ENCODE measurements at regions not wholly inside any gene's neighbourhood (a gene's known extent, or its start where the extent isn't known, plus 50 kb on each side); places are given as distances from the start of the nearest gene placed in this dataset.
"Not testable (repeated sequence)": the region's sequence is repeated elsewhere in the genome, so short reads cannot be mapped to it uniquely, and the experiment has no call there.

DNA sequence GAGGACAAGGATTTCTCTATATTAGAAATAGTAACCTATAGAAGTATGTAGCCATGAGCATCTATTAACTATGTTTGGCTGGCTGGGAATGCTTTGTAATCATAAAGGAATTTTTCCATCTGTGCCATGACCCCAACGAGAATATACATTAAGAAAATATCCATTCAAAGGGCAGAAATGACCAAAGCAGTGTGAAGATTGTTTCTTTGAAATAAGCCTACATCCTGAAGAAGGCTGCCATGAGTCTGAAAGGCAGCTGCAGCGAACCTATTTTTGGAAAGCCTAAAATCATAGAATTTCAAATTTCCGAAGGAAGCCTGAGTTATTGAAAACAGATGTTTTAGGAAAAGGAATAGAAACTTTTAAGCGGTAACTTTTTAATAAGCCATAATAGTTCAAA is 244.2 kb upstream of the FOXK1 start:
- no peak for DNase-seq (ENCODE audit: low read depth)

DNA sequence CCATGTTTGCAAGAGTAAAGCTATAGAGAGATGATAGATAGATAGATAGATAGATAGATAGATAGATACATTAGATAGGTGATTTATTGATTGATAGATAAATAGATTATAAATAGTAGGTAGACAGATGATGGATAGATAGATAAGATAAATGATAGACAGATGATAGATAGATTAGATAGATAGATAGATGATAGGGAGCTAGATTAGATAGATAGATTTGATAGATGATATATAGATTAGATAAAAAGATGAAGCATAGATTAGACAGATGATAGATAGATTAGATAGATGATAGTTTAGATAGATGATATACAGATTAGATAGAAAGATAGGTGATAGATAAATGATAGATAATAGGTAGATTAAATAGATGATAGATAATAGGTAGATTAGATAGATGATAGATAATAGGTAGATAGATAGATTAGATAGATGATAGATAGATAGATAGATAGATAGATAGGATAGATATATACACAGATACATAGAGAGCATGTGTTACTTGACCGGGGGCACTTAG is 243.3 kb upstream of the FOXK1 start:
- no peak for DNase-seq (ENCODE audit: low read depth)

DNA sequence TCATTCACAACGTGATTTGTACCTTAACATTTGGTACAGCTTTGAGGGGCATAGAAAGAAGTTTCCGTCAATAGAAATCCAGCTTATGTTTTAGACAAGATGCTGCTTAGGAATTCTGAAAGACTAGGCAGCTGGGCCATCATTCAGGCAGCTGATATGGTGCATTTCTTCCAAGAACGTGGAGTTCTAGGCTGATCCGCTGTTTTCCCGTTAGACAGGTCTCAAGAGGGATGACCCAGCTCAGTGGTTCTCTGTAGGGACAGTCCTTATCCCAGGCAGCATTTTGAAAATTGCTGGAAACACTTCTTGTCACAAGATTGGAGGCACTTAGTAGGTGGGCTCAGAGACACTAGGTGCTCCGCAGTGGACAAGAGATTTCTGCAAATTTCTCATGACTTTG is 242.7 kb upstream of the FOXK1 start:
- DNase-seq (ENCODE audit: low read depth), result no peak

DNA sequence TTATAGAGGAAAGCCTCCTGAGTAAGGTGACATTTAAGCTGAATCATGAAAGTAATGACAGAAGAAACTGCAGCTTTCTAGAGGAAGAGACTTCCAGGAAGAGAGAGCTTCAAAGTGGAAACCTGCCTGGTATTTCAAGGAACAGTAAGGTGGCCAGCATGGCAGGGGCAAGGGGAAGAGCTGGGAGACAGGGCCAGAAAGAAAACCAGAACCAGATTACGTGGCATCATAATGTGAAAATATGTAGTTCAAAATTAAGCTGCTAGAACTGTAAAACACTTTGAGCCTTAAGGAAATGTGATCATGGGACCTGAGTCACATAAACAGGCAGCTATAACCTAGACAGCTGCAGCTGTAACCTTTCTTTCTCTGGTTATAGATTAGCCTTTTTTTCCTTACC is 238.0 kb upstream of the FOXK1 start:
- no peak for DNase-seq (ENCODE audit: low read depth)

DNA sequence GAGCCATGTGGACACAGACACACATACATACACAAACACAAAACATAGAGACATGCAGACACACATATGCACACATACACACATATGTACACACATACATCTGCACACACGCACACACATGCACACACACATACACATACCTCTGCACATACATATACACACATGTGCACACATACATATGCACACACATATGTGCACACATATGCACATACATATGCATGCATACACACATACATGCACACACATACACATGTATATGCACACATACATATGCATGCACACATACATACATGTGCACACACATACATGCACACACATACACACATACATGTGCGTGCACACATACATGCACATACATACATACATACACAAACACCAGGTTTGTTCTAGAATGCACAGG is 236.3 kb upstream of the FOXK1 start:
- no peak for DNase-seq (ENCODE audit: low read depth)

DNA sequence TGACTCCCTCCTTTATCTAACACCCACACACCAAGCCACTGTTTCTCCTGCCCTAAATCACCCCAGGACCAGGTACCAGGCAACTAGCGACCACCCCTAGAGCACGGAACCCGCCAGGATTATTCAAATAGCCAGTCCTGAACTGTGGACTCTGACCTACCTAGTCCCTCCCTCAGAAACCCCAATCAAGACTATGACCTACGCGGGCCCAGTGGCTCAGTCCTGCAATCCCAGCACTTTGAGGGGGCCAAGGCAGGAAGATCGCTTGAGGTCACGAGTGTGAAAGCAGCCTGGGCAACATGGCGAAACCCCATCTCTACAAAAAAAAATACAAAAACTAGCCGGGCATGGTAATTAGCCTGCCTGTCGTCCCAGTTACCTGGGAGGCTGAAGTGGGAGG is 232.8 kb upstream of the FOXK1 start:
- DNase-seq (ENCODE audit: low read depth), result no peak

DNA sequence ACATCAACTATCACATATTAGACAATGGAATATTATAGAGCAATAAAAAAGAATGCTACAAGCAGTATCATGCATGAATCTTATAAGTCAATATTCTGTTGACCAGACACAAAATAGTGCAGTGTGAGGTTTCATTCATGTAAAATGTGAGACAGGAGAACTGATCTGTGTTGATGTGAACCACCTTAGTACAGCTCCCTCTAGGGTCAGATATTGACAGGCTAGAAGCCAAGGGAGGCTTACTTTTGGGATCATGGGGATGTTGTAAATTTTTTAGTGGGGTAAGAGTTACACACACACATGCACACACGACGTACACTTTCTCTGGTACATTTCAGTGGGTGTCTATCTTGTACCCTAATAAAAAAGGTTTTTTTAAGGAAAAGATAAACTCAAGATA is 231.6 kb upstream of the FOXK1 start:
- no peak for DNase-seq (ENCODE audit: low read depth)

DNA sequence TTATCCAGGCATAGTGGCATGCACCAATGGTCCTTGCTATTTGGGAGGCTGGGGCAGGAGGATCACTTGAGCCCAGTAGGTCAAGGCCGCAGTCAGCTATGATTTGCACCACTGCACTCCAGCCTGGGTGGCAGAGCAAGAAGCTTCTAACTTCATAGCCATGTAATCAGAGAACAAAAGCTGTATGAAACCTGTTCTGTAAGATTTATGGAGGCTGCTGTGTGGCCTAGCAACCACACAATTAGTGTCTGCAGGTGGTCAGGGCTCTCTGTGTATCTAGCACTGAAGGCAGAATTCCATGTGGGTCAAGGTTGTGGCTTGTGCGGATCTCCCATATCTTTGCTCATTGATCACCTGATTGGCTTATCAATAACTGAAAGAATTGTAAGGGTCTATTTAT is 221.5 kb upstream of the FOXK1 start:
- DNase-seq (ENCODE audit: low read depth), result no peak

DNA sequence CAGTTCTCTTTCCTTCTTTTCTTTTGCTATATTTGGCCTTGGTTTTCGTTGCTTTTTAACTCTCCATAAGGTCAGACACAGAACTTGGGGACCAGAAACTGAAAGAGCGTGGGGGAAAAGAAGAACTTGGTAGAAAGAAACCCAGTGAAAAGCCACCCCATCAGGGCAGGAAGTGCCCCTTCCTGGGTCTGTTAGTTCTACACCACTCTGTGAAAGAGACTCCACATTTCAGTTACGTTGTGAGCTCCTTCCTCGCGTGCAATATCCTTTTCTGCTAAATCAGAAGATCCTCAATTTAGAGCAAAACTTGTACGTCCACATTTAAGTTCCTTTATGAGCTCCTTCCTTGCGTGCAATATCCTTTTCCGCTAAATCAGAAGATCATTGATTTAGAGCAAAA is 220.6 kb upstream of the FOXK1 start:
- DNase-seq (ENCODE audit: low read depth), result no peak

DNA sequence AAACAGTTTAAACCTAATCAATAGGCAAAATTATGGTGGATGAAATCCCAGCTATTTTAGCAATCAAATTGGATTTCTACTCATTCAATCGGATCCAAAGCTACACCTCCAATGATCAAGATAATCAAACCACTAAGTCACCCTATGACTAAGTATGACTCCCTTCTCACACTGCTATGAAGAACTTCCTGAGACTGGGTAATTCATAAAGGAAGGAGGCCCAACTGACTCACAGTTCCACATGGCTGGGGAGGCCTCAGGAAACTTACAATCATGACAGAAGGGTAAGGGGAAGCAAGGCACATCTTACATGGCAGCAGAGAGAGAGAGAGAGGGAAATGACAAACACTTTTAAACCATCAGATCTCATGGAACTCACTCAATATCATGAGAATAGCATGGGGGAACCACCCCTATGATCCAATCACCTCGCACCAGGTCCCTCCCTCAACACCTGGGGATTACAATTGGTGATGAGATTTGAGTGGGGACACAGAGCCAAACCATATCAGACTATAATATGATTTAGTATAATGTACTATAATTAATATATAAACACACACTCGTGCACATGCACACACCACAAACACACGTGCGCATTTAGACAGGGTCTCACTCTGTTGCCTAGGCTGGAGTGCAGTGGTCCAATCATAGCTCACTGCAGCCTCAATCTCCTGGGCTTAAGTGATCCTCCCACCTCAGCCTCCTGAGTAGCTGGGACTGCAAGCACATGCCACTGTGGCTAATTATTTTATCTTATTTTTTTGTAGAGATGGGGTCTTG is 213.6 kb upstream of the FOXK1 start:
- DNase-seq (ENCODE audit: low read depth), result no peak

DNA sequence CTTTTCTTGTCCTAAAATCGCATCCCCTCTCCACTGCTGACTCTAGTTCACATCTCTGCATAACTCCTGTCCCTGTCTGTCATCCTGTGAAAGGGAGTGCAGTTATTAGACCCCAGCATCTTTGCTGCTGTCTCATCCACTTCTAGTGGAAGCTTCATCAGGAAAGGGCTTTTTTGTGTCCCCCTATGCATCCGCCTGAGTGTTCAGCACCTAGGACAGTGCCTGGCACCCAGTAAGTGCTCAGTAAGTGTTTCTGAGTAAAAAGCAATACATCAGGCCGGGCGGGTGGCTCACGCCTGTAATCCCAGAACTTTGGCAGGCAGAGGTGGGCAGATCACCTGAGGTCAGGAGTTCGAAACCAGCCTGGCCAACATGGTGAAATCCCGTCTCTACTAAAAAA is 211.8 kb upstream of the FOXK1 start:
- DNase-seq (ENCODE audit: low read depth), result no peak

DNA sequence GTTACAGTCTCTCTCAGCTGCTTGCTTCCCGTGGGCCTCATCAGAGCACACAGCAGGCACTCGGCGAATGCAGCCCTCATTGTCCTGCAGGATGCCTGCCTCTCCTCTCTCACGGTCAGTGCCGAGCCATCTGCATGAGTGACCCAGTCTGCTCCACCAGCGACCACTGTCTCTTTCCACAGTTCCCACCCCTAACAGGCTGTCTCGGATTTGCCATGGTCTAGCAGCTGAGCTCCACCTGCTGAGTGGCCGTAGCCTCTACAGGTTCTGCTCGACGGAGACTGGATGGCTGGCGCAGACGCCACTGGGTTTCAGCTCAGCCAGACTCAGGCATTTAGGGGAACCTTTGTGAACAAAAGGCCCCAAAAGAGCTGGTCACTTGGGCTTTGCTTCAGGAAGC is 209.4 kb upstream of the FOXK1 start:
- DNase-seq (ENCODE audit: low read depth), result no peak

DNA sequence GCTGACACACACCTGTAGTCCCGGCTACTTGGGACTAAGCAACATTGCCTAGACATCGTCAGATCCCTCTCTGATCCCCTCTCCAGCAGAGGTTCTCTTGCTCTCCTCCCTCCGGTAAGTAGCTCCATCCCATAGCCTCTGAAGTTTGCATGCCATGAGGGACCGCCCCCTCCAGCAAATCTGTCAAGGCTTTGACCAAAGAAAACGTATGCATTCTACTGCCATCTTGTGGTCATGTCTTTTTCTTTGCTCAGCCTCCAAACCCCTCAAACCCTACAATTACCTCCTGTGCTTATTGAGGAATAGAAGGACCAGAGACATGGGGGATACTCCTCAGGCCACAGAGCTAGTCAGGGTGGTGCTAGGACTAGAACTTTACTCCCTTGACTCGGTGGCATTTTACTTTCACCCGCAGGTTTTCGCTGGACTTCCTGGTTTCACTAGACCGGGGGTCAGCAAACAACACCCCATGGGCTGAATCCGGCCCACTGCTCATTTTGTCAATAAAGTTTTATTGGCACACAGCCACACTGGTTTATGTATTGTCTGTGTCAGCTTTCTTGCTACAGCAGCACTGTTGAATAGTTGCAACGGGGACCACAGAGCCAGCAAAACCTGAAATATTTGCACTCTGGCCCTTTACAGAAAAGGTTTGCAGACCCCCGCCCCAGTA is 202.6 kb upstream of the FOXK1 start:
- DNase-seq (ENCODE audit: low read depth), result no peak

DNA sequence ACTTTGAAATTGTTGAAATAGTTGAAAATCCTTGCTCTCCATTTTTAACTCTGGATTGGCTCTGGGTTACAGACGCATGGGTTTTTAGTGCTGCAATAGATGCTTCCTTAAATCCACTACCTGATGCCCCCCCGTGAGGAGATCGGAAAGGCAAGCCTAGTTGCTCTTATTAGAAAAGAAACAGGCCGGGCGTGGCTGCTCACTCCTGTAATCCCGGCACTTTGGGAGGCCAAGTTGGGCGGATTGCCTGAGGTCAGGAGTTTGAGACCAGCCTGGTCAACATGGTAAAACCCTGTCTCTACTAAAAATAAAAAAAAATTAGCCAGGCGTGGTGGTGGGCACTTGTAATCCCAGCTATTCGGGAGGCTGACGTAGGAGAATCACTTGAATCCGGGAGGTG is 202.0 kb upstream of the FOXK1 start:
- DNase-seq (ENCODE audit: low read depth), result not testable (repeated sequence)

DNA sequence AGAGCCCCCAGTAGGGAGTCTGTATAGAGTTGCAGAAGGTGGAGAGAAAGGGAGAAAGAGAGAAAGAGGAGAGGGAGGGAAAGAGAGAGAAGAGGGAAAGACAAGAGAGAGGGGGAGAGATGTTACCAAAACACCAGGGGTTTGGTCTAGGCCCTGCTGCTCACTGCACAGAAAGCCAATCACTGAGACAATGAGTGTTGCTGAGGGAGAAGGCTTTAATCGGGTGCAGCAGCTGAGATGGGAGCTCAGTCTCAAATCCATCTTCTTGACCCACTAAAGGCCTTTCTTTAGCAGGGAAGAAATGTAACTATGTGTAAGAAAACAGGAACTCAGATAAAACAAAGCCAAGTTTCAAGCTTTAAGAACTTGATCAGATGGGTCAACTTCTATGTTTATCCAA is 198.2 kb upstream of the FOXK1 start:
- DNase-seq (ENCODE audit: low read depth), result no peak

DNA sequence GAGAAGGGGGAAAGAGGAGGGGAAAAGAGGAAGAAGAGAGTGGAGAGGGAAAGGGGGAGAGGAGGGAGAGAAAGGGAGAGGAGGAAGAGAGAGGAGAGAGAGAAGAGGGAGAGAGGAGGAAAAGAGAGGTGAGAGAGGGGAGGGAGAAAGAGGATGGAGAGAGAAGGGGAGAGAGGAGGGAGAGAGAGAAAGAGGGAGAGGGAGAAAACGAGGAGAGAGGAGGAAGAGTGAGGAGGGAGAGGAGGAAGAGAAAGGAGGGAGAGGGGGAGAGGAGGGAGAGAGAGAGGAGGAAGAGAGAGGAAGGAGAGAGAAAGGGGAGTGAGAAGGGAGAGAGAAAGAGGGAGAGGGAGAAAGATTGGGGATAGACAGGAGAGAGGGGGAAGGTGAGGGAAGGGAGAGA is 197.6 kb upstream of the FOXK1 start:
- DNase-seq (ENCODE audit: low read depth), result no peak

DNA sequence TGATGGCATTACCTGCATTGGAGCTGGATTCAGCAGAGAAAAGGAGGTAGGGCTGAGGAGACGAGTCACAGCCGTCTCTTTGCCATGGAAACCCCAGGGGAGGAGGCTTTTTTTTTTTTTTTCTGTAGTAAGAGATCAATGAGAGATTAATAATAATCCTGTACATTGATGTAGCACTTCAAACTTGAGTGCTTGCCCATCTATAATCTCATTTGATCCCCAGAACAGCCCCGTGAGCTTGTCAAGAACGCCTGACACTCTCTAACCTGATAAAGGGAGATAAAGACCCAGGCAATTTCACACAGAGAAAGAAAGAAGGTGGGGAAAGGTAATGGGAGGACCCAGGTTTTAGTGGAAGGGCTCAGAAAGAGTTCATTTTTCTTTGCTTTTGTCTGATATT is 195.2 kb upstream of the FOXK1 start:
- no peak for DNase-seq (ENCODE audit: low read depth)

DNA sequence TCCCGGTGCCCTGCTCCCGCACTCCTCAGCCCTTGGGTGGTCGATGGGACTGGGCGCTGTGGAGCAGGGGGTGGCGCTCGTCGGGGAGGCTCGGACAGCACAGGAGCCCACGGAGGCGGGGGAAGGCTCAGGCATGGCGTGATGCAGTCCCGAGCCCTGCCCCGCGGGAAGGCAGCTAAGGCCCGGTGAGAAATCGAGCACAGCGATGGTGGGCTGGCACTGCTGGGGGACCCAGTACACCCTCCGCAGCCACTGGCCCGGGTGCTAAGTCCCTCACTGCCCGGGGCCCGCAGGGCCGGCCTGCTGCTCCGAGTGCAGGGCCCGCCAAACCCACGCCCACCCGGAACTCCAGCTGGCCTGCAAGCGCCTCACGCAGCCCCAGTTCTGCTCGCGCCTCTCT is 185.2 kb upstream of the FOXK1 start:
- not testable (repeated sequence) for DNase-seq (ENCODE audit: low read depth)

DNA sequence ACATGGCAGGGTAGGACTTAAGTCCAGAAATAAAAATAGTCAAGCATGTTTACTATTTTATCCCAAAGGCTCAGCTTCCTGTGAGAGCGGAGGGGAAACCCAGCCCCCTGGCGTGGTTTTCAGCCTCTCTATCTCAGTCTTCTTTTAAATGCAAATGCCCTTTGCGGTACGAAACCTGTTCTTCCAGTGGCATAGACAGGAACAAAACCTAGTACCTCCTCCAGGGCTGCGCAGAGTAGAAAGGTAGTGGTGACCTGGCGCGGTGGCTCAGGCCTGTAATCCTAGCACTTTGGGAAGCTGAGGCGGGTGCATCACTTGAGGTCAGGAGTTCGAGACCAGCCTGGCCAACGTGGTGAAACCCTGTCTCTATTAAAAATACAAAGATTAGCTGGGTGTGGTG is 181.3 kb upstream of the FOXK1 start:
- DNase-seq (ENCODE audit: low read depth), result no peak

DNA sequence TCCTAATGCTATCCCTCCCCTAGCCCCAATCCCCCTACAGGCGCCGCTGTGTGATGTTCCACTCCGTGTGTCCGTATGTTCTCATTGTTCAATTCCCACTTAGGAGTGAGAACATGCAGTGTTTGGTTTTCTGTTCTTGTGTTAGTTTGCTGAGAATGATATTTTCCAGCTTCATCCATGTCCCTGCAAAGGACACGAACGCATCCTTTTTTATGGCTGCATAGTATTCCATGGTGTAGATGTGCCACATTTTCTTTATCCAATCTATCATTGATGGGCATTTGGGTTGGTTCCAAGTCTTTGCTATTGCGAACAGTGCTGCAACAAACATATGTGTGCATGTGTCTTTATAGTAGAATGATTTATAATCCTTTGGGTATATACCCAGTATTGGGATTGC is 174.2 kb upstream of the FOXK1 start:
- DNase-seq (ENCODE audit: low read depth), result not testable (repeated sequence)

DNA sequence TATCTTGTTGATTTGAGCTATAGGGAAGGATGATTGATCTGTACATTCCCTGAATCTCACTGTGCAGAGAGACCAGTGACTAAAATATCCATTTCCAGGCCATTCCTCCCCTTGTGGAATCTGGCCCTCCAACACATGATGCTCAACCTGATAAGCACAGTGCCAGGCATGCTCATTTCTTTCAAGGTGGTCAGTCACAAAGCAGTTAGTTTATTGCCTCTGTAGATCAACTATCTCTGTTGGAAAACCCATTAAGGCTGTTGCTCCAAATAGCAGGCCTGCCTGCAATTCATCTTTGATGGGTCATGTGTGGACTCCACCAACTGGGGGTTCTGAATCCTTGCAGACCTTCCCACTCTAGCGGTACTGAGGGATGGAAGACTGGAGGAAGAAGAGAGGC is 168.6 kb upstream of the FOXK1 start:
- no peak for DNase-seq (ENCODE audit: low read depth)

DNA sequence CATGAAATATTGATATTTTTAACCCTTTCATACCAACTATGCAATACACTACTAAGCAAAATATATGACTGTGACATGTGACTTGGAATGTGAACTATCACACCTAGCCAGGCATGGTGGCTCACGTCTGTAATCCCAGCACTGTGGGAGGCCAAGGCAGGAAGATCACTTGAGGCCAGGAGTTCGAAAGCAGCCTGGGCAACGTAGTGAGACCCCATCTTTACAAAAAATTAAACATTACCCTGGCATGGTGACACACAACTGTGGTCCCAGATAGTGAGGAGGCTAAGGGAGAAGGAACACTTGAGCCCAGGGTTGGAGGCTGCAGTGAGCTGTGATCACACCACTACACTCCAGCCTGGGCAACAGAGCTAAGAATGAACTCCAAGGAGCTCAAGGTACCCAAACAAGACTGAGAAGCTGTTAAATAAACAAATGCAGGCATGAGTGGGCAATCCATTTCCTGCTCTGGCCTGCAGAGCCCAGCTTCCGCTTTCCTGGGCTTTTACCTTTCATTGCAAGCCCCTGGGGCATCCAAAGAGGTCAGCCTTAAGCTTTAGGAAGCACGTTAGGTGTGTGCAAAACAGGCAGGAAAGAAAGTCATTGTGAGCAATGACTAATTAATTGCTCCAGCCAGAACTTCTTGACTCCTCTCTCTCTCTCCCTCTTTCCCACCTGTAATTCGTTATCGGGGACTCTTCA is 162.1 kb upstream of the FOXK1 start:
- DNase-seq (ENCODE audit: low read depth), result no peak

DNA sequence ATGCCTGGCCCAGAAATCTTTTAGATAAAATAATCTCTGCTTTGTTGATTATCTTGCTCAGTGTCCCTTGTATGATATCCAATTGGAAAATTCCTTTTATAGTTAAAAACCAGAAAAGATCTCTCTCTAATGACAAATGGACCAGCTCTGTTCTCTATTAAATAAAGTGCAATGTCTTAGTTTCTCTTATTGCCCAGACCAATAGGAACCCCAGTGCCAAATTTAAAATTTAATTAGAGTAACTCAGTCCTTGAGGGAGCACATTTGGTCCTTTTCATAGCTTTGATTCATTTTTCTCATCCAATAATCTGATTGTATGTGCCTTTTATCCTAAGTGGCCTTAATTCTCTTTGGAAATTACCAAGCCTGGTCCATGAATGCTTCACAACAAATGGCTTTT is 158.9 kb upstream of the FOXK1 start:
- DNase-seq (ENCODE audit: low read depth), result no peak

Measured in T follicular helper cell (primary cell).